ENCODE measurements at regions not wholly inside any gene's neighbourhood (a gene's known extent, or its start where the extent isn't known, plus 50 kb on each side); places are given as distances from the start of the nearest gene placed in this dataset.

DNA sequence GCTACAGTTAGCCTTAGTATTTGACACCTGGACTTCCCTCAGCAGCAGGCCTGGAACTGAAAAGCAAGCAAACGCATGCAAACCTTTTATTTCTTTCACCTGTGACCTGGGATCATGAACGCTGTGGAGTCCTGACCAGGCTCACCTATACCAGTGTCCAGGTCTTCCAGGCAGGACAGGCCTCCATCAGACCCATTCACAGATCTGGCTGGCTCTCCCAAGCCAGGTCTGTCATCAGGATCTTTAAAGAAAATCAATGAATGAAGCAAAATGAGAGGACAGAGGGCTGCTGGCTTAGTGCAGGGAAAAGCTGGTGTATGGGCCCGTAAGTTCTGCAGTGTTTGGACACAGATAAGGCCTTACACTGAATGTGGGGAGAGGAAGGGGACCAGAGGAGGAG is 96.3 kb upstream of the CPEB4 start:
- no peak for TF ChIP-seq CTCF (IDR thresholded peaks at IDR 0.05)
- TF ChIP-seq ZFX (IDR thresholded peaks at IDR 0.05; ENCODE audit: borderline replicate concordance), result no peak
